ENCODE measurements at regions not wholly inside any gene's neighbourhood (a gene's known extent, or its start where the extent isn't known, plus 50 kb on each side); places are given as distances from the start of the nearest gene placed in this dataset.

DNA sequence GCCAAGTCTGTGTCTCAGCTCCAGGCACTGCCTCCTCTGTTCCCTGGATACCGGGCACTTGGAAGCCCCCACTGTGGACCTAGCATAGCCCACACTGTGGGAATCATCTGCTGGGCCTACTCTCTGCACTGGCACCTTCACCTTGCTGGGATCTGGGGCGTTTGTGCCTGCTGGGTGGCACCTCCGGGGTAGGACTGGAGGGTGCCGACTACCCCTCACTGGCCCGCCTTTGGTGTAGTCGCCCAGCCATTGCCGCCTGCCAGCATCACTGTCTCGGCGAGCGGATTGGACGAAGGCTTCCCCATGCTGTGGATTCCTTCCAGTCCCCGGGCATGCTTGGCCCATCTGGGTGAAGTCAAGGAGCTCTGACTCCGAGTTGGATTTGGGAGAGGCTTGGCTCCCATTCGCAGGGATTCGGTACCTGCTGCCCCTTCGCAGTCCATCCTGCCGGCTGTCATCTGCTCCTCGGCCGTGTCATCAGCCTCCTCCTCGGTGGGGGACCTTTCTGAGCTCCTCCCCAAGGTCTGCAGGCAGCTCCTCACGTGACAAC, 180.6 kb upstream of the HDAC4 start:
- FAIRE-seq (no peak), DNase-seq (ENCODE audit: low spot score) (no peak)

DNA sequence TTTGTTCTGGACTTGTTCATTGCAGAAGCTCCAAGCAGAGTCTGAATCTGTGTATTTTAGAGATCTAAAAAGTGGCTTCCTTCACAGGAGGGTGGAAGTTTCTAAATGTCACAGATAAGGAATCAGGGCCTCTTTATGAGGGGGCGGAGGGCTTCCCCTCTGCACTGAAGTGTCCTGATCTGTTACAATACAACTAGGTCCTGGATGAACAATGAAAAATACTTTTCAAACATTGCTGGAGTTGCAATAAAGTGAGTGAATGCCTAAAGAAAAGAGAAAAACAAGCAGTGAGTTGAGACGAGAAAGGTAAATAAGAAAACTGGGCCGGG, 179.3 kb upstream of the HDAC4 start:
- no peak for FAIRE-seq

DNA sequence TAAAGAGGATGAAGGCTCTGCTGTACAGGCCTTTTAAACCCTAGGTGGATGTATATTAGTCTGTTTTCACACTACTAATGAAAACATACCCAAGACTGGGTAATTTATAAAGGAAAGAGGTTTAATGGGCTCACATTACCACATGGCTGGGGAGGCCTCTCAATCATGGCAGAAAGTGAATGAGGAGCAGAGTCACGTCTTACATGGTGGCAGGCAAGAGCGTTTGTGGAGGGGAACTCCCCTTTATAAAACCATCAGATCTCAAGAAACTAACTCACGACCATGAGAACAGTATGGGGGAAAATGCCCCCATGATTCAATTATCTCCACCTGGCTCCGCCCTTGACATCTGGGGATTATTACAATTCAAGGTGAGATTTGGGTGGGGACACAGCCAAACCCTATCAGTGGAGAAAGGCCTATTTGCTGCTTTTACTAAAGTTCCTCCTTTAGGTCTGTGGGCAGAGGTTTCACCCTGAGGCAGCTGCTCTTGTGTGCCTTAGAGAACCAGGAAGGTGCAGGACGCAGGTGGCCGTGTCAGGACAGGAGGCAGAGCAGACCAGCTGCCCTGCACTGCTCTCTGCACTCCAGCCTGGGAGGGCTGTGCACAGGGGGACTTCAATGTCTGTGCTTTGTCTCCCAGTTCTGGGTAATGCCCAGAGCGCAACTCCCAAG, 178.8 kb upstream of the HDAC4 start:
- FAIRE-seq (no peak), DNase-seq (ENCODE audit: low spot score) (no peak)

More for the DNA sequence above, 179.3 kb upstream of the HDAC4 start:
- no peak for DNase-seq (ENCODE audit: low spot score)

- FAIRE-seq (no peak), DNase-seq (ENCODE audit: low spot score) (no peak)
Observed at GRCh38 chr2:239579081-239579480, 178.3 kb upstream of the HDAC4 start.

DNA sequence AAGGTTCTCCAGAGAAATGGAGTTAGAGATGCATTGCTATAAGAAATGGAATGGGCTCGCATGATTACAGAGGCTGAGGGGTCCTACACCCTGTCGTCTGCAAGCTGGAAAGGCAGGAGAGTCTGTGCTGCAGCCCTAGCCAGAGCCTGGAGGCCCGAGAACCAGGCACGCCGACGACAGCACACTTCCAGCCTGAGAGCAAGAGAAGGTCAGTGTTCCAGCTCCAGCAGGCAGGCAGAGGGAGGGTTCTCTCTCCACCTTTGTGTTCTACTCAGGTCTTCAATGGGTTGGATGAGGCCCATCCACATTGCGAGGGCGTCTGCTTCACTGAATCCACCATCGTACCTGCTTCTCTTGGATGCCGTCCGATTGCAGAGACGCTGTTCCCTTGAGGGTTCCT, 177.6 kb upstream of the HDAC4 start:
- DNase-seq (ENCODE audit: low spot score) (no peak), FAIRE-seq (no peak)

DNA sequence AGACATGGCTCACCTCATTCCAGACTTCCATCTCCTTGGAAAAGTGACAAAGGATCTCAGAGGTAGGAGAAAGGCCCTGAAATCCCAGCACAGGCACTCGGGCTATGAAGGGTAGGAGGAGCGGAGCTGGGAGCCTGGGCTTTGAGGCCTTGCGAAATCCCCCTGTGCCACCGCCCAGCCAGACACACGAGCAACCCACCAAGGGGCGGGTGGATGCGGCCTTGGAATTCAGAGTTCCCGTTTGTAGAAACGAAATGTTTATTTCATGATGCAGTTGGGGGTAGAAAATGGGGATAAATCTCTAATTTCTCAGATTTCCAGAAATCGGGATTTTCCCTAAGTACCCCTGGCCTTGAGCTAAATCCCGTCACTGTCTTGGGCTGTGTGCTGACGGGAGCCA, 177.1 kb upstream of the HDAC4 start:
- no peak for FAIRE-seq
- no peak for DNase-seq (ENCODE audit: low spot score)

DNA sequence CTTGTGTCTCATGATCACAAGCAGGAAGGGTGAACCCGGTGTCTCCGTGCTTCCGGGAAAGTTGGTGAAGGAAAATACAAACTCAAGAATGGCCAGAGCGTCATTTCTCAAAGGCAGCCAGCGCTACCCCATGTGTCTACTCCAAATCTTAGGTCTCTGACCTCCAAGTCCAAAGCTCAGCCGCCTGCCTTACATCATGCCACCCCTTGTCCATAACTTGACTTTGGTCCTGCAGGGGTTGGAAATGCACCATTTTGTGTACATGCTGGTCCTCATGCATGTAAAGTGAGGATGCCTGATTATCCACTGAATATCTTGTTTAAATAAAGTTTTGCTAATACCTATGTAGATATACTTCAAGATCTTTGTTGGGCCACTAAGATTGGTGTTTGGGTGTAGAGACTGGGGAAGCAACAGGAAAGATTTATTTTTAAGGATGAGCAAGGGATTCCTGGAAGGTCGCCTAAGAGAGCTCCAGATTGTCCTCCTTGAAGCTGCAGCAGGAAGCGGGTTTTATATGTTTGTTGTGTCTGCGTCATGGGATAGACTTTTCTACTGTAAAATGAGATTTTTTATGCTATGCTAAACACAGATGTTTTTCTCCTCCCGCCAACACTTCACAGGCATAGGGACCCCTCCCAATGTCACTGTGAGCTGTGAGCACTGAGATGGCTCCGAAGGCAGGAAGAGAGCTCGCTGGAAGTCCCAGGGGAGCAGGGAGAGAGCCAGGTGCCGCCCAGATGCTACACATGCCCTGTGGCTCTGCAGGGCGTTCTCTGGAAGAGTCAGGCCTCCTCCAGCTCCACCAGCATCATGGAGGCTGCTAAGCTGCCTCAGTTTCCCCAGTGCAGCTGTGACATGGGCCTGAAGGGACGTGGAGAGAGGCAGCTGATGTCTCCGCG, 176.2 kb upstream of the HDAC4 start:
- no peak for FAIRE-seq
- no peak for DNase-seq (ENCODE audit: low spot score)

- FAIRE-seq (no peak), DNase-seq (ENCODE audit: low spot score) (no peak)
Observed at GRCh38 chr2:239575931-239576445, 175.2 kb upstream of the HDAC4 start.

GRCh38 chr2:239574434-239575156, 173.8 kb upstream of the HDAC4 start:
- FAIRE-seq, result no peak

DNA sequence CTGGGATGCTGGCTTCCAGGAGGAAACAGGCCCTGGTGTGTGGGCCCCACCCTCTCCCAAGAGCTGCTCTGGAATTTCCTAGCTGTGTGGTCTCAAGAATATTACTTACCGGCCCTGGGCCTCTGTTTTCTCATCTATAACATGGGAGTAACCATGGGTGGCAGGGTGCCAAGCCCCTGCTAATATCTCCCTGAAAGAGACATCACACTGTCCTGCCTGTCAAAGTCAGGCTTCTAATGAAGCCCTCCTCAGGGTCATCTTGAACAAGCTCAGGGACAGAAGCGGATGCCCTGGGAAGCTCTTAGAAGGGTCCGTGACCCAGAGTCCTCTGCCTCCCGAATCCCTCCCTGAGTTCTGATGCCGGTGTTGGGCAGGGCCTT, 173.2 kb upstream of the HDAC4 start:
- no peak for DNase-seq (ENCODE audit: low spot score)
- no peak for FAIRE-seq

More at GRCh38 chr2:239574434-239575156, 173.8 kb upstream of the HDAC4 start:
- DNase-seq (ENCODE audit: low spot score), result no peak

GRCh38 chr2:239570971-239571520, 170.2 kb upstream of the HDAC4 start:
- no peak for FAIRE-seq
- DNase-seq (ENCODE audit: low spot score), result no peak

DNA sequence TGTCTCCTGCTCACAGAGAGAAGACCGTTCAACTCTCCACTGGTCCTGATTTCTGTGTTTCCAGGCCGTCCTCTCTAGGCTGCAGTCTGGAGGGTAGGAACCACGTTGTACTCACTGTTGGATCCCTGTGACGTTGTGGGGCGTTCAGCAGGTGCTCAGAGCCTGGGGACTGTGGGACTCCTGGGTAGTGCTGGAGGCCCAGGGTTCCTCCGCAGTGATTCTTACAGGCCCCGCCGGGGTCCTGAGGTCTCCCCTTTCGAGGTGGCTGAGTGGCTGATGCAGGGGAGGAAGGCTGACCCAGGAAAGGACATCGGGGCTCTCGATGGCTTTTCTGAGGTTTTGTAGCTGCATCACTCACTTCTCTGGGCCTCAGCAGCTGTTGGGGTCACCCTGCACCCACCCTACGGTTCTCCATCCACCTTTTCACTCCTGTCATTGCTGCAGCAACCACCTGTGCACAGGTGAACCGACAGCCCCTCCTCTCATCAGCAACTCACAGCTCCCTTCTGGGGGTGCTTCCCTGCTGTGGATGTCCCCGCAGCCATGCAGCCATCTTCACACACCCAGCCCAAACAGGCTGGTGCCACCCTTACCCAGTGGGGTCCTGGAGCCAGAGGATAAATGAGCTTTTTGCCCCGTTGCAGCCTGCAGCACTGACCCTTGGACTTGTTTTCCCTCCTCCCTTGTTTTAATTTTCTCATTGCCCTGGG, 169.6 kb upstream of the HDAC4 start:
- no peak for FAIRE-seq

GRCh38 chr2:239569401-239570090, 168.7 kb upstream of the HDAC4 start:
- FAIRE-seq (no peak), DNase-seq (ENCODE audit: low spot score) (peak; percentile 70)

More for the DNA sequence above, 169.6 kb upstream of the HDAC4 start:
- DNase-seq (ENCODE audit: low spot score), result no peak

DNA sequence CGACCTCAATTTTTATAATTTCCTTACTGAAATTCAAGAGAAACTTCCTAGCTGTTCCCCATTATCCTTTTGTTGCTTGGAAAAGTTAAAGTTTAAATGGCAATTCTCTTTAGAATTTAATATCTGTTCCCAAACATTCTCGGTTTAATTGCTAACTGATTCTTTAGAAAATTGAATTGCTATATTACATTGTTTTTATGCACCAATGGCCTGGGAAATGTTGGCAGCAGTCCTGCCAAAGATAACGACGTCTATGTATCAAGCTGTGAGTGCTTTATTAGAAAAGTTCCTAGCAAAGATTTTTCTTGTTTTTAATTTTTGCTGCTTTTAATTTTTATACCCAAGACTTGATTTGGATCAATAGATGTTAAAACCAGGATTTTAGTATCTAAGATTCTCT, 167.8 kb upstream of the HDAC4 start:
- no peak for DNase-seq (ENCODE audit: low spot score)
- FAIRE-seq, result no peak

DNA sequence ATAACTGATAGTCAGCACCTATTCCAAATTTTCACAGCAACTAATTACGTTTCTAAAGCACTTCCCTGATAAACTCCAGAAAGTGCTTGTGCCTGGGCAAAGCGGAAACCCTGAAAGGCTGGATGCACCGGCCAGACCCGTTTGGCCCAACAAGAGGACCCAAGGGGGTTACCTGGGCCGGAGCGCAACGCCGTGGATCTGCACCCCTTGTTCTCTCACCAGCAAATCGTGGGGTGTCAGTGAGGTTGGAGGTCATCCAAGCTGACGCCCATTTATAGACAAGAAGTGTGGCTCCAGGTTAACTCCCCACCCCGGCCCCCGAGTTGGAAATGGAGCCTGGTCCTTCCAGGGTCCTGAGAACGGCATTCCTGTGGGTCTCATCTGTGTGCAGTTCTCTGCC, 167.0 kb upstream of the HDAC4 start:
- FAIRE-seq, result no peak

DNA sequence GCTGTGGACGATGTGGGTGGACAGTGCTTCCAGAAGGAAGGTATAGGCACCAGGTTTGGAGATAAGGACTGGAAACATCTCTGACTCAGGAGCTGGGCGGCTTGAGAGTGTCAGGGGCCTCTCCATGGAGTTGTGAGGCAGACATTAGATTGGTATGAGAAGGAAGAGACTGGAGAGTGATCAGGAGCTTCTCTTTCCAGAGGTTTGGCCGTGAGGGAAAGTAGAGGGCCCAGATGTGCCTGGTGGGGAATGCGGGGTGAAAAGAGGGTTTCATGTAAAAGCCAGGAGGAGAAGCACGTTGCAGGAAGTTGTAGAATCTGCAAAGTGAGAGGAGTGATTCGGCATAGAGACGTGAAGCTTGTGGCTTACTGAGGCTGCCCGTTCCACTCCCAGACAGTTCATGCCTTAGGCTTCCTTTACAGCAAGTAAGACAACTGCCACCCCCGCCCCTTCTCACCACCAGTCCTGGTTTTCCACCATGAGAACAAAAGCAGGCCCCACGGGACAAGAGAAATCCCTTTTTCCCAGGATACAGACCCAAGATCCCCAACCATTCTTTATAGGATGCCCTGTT, 166.3 kb upstream of the HDAC4 start:
- FAIRE-seq (no peak), DNase-seq (ENCODE audit: low spot score) (no peak)

More for the DNA sequence above, 167.0 kb upstream of the HDAC4 start:
- no peak for DNase-seq (ENCODE audit: low spot score)

- no peak for FAIRE-seq
- DNase-seq (ENCODE audit: low spot score), result no peak
Observed at GRCh38 chr2:239566162-239566994, 165.6 kb upstream of the HDAC4 start.

DNA sequence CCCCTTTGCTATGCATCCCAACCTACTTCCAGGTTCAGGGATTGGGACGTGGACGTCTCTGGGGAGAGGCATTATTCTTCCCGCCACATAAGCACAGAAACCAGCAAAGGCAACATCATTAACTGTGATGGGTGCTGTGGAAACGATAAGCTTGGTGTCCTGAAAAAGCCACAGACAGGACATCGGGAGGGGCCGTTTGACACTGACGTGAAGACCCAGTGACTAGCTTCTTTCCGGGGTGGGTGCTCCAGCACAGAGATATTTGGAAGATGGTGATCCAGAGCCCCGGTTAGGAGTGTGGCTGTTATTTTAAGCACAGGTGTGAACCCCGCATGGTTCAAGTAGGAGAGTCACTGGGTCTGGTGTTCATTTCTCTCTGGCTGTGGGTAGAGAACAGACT, 163.8 kb upstream of the HDAC4 start:
- FAIRE-seq, result no peak

GRCh38 chr2:239563561-239563960, 162.7 kb upstream of the HDAC4 start:
- FAIRE-seq (no peak), DNase-seq (ENCODE audit: low spot score) (no peak)

More for the DNA sequence above, 163.8 kb upstream of the HDAC4 start:
- DNase-seq (ENCODE audit: low spot score), result no peak
